CD4-positive, alpha-beta T cell treated with Interferon alpha-2 for 1 hour (primary cell): ENCODE measurements at regions not wholly inside any gene's neighbourhood (a gene's known extent, or its start where the extent isn't known, plus 50 kb on each side); places are given as distances from the start of the nearest gene placed in this dataset.
"Not testable (repeated sequence)": the region's sequence is repeated elsewhere in the genome, so short reads cannot be mapped to it uniquely, and the experiment has no call there.

Experiments used
- DNase-seq, 2 donors: peaks; one replicate each; pipeline ENCODE4 v3.0.0-alpha.2; 2020 to 2022

DNA sequence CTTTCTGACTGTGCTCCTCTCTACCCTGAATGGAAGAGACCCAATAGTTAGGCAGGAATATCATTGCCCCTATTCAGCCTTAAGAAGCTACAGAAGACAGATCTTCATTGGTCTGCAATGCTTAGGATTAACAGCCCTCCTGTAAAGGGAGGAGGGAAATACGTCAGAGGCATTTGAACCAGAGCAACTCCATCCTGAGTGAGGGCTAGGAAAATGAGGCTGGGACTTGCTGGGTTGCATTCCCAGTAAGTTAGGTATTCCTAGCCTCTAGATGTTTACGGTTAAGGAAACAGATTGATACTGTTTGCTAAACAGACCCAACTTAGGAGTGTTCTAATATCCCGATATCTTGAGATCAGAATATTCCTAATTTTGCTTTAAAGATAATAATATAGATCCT lies 63.5 kb downstream of the PCDH18 start:
- DNase-seq, result no peak

DNA sequence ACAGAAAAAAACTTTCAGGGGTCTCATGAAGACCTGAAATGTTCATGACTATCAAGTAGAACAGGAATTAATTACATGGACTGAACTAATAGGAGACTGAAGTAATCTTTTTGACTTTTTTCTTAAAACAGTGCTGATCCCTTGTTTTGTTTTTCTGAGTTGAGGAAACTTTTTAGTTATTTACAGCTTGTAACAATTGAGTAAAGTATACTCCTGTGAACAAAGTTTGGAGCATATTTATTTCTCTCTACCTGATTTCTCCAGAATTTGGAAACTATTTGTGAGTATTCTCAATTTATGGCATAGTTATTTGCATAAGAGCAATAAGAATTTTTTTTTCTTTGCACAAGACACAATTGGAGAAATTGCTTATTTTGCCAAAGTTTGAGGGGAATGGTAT lies 64.8 kb downstream of the PCDH18 start:
- DNase-seq, result no peak

DNA sequence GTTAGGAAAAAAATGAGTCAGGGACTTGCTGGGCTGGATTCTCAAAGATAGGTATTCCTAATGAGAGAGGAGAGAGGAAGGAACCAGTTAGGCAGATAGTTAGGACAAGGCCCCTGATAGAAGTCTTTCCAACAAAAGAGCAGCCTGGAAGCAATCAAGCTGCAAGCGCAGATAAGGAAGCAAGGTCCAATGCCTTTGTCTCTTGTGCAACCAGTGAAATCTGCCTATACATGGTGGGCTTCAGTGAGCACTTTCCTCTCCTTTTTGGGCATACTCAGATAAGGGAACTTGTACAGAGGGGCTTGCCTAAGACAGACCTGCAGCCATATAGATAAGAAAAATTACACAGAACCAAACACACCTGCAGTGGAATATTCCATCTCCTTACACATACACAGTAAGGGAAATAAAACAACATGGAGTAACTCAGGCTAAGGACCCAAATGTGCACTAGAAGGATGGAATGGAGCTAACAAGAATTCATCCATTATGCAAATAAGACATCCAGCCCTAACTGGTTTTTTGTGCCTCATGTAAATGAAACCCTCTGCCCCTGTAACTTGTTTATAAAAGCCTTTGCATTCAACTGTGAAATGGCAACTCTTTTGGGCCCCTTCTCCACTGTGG lies 68.8 kb downstream of the PCDH18 start:
- no peak for DNase-seq

DNA sequence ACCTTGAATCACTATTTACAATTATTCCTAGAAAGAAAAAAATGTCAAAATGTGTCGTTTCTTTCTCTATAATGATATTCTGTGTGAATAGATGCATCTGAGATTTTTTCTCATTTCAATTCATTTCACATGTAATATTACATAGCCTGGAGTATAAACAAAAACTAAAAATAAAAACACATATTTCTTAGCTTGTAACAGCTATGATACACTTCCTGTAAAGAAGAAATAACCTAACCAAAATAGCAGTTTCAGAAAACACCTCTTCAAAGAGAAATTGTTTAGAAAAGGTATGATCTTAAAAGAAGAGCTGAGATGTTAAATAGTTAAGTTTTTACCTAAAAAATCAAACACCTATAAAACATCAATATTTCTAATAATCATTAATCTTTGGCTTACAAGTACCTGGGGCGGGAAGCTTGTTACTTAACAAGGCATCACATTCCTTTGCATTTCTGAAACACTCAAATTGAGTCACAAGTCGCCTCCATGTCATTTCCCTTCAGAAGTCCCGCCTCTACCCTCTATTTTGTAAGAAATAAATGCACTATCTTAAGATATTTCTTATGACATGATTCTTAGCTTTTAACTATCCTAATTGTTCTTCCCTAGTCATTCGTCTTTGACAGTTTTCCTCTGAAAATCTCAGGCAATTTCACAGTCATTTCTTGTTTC lies 76.5 kb downstream of the PCDH18 start:
- no peak for DNase-seq

DNA sequence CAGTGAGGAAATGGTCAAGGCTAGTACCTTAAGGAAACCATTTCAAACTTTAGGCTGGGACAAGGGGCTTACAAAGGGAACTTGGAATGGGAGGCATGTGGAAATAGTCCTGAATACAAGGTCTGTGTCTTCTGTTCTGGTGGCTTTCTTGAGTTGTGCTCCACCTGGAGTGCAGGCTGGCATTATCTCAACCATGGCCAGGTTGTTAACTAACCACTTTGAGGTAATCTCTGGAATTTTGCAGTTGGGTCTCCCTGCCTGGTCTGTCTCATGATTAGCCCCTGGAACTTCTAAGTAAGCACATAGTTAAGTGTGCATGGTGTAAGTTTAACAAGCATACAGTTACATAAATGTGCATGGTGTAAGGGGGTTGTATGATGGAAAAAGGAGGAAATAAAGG lies 77.5 kb downstream of the PCDH18 start:
- DNase-seq, result no peak

DNA sequence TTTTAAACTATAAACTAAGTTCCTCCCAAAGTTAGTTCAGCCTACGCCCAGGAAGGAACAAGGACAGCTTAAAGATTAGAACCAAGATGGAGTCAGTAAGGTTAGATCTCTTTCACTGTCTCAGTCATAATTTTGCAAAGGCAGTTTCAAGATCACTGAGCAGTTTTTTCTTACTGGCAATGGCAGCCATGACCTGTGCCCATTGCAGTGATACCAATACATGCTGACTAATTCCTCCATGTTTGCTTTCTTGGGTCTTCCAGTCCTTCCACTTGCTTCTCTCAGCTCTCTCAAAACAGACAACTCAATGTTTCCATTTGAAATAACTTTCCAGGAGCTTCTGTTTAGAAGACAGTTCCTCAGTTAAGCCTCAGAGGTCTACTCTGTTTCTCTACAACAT lies 79.5 kb downstream of the PCDH18 start:
- DNase-seq, result no peak

DNA sequence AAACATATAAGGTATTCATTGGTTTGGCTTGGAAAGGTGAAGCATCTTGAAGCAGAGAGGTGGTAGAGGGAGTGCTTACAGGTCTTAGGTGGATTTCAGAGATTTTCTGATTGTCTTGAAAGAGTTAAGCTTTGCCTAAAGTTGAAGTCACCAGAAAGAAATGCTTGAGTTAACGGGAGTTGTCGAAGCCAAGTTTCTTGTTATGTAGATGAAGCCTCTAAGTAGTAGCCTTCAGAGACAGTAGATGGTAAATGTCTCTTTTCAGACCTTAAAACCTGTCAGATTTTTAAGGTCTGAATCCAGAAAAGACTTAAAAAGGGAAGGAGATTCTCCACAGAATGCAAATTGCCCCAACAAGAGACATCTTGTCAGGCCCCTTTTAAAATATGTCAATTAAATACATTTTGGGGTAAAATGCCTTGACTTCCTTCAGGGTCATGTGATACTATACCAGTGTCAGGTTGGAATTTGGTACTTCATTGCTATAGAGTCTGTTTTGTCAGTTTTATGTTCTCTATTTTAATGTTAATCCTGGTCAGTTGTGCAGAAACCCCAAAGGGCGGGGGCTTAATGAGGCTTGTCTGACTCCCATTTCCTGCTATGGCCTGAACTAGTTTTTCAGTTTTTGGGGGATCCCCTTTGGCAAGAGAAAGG lies 81.0 kb downstream of the PCDH18 start:
- no peak for DNase-seq

DNA sequence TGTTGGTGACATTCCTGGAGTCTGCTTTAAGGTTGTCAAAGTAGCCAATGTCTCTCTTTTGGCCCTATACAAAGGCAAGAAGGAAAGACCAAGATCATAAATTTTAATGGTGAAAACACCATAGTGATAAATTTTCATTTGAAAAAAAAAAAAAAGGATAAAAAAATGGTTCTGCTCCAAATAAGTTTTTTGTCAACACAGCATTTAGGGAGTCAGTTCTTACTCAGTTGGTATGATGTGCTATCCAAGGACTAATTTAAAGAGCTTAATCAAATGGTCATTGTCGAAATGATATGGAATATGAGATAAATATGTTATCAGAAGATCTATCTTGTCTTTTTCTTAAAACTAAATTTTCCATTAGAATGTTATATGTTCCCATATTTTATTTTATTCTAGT lies 83.9 kb downstream of the PCDH18 start:
- DNase-seq, result no peak

DNA sequence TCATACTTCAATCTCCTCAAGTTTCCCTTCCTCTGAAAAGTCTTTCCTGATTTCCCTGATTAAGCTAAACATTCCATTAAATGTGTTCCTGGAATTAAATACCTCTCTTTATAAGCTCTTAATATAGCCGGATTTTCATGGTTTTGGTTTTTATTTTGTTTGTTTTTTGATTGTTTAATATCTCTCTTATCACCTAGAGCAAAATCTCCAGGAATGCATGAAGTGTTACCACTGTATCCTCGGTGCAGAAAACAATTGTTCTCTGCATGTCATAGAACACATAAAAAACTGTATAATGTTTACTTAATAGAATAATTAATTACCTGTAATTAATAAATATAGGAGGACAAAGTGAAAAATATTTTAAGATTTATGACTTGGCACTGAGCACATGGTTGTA lies 86.2 kb downstream of the PCDH18 start:
- no peak for DNase-seq

DNA sequence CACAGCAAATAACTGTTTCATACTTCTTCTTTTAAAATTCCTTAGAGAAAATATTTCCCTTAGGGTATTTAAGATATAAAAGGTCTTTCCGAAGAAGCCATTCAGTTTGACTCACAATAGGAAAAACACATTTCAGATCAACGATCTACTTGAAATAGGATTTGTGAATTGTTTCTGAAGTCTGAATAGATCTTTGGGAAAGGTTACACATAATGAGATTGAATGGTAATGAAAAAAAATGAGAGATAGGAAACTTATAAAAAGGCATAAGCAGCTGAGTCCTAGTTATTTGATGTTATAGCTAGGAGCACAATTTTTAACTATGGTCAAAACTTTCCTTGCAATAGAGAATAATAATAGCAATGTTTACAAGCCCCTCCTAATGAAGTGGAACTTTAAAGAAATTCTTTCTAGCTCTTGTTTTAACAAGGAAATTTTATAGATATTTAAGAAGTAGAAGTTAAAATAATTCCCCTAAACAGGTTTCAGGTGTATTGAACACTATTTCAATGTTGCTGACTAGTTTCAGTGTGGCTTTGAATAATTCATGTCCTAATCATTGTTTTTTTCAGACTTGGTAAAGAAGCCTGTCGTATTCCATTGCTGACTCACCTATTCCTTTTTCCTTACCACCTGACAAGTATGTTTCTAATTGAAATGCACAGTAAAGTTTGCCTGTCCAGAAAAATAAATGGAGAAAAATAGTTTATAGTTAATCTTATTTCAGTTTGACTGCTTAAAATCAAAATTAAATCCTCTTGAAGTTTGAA lies 89.1 kb downstream of the PCDH18 start:
- no peak for DNase-seq

DNA sequence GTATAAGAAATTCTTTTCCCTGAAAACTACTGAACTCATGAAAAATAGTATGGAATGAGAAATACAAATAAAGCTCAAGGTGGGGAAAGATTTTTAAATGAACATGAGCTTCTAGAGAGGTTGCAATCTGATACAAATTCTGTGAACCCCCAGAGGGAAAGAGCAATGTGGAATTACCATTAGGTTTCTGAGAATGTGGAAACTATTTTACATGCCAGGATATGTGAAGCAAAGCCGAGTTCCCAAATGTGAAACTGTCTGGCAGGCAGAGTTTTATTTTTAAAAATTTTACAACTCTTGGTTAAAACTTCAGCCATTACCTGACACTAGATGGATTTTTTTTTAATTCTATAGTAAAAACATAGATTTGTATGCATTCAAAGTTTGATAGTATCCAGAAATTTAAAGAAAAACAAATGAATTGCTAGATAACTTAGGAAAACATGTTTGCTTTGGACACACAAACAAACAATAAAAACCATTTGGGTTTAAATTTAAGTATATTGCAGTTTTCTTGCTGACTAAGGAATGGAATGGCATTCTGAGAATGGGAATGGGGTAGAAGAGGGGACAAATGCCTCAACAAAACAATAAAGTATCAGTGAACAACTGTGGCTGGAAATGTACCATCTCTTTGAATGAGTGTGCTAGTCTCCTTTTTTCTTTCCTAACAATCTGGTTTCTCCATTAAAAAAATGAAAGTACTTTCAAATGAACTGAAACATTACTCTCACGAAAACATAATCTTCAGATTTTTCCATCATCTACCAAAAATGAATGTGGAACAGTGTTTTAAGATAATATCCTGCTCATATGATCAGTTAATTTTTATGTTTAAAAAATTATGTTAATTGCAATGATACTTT lies 99.6 kb downstream of the PCDH18 start:
- no peak for DNase-seq

DNA sequence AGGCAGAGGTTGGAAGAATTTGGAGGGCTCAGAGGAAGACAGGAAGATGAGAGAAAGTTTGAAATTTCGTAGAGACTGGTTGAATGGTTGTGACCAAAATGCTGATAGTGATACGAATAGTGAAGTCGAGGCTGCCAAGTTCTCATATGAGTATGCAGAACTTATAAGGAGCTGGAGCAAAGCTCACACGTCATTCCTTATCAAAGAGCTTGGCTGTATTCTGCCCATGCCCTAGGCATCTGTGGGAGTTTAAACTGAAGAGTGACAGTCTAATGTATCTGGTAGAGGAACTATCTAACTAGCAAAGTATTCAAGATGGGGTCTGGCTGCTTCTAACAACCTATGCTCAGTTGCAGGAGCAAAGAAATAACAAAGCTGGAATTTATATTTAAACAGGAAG lies 102.1 kb downstream of the PCDH18 start:
- no peak for DNase-seq

DNA sequence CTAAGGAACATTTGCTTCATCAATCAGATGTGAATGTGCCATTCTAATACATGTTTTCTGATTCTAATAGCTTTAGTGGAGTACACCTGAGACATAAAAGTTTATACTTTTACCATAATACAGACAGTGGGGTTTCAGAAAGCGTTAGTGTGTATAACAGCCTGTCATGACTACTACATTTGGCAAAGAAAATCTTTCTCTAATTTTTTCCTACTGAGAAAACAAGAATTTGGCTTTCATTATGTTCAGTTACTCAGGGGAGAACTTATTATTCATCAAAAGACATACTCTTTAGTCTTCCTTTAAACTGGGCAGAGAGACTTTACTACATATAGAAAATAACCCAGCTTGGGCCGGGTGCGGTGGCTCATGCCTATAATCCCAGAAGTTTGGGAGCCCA lies 104.9 kb downstream of the PCDH18 start:
- no peak for DNase-seq

DNA sequence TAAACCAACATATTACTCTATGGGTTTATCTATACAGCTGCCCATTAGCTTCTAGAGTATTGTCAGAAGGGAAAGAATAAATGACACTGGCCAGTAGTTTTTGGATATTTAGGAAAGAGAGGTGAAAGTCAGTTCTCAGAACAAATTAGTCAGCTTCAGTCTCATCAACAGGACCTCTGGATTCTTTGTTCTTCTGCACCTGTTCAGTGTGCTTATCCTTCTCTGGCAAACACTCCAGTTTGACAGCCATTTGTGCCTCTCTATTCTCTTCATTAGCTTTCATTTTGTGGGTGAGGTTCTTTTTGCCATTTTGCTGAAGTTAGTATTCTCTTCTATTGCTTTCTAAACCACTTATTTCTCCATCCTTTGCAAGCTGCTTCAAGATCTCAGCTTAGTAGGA lies 107.0 kb downstream of the PCDH18 start:
- DNase-seq, result no peak

DNA sequence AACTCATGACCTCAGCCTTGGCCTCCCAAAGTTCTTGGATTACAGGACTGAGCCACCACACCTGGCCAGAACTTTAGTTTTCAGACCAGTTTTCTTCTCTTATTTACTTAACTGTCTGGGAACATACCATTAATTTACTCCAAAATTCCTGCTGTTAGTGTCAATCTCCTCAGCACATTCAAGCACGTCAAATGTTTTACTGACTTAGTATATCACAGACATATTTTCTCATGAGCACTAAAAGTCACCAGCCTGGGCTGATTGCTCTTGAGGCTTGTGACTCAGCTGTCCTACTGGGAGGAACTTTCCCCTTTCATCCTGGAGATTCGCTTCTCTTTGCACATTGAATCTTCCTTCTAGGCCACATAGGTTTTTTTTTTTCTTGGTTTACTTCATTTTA lies 109.6 kb downstream of the PCDH18 start:
- no peak for DNase-seq

DNA sequence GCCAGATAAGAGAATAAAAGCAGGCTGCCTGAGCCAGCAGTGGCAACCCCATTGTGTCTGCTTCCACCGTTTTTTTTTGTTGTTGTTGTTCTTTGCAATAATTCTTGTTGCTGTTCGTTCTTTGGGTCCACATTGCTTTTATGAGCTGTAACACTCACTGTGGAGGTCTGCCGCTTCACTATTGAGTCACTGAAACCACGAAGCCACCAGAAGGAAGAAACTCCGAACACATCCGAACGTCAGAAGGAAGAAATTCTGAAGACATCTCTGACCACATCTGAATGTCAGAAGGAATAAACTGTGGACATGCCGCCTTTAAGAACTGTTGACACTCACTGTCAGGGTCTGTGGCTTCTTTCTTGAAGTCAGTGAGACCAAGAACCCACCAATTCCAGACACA lies 110.5 kb downstream of the PCDH18 start:
- DNase-seq, result no peak

DNA sequence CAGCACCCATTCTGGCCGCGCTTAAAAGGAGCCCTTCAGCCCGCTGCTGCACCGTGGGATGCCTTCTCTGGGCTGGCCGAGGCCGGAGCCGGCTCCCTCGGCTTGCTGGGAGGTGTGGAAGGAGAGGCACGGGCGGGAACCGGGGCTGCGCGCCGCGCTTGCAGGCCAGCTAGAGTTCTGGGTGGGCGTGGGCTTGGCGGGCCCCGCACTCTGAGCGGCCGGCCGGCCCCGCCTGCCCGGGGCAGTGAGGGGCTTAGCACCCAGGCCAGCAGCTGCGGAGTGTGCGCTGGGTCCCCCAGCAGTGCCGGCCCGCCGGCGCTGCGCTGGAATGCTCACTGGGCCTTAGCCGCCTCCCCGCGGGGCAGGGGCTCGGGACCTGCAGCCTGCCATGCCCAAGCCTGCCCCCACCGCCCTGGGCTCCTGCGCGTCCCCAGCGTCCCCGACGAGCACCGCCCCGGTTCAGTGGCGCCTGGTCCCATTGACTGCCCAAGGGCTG lies 111.3 kb downstream of the PCDH18 start:
- DNase-seq, result no peak

DNA sequence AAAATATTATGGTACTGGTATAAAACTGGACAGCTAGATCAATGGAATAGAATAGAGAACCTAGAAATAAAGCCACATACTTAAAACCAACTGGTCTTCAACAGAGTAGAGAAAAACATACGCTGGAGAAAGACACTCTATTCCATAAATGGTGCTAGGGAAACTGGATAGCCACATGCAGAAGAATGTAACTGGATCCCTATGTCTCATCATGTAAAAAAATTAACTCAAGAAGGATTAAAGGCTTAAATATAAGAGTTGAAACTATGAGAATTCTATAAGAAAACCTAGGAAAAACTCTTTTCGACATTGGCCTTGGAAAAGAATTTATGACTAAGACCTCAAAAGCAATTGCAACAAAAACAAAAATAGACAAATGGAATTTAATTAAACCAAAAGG lies 114.6 kb downstream of the PCDH18 start:
- no peak for DNase-seq

DNA sequence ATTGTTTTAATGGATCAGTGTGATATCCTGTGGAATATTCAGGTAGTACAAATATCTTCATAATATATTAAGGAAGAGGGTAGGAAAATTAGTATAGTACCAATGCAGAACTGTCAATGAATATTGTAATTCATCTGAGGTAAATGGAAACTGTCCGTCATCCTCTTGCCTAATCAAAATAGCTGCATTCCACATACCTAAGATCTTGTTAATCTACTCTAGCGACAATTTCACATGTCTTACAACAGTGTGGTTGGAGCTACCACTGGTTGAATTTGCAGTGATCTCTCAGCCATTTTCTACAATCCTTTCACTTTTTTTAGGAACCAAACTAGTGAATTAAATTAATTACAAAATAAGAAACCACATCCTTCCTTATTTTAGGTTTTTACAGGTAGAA lies 117.5 kb downstream of the PCDH18 start:
- DNase-seq, result no peak

DNA sequence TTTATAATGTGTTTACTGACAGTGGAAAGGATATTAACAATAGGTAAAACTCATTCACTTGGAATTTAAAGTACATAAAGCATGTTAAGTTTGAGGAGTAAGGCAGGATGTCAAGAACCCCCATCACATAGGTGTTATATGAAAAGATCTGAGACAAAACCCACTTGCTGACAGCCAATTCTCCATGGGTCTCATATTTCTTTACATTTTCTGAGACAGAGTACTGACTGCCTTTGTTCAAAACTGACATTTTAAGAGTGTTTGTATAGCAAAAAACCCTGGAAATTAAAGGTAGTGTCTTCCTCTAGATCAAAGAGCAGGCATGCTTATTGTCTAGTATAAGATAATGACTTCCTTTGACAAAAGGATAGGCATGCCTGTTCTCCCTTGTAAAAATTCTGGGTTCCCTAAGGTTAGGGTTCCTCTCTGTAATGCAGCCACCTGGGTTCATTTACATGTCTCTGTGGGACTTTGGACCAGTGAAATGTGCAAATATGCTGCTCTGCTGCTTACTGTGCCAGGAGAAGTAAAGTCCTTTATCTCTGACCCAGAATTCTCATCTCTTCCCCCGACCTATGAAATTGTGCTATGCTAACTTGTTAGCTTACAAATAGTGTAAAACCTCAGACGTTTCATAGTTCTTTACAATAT lies 123.6 kb downstream of the PCDH18 start:
- DNase-seq, result no peak

DNA sequence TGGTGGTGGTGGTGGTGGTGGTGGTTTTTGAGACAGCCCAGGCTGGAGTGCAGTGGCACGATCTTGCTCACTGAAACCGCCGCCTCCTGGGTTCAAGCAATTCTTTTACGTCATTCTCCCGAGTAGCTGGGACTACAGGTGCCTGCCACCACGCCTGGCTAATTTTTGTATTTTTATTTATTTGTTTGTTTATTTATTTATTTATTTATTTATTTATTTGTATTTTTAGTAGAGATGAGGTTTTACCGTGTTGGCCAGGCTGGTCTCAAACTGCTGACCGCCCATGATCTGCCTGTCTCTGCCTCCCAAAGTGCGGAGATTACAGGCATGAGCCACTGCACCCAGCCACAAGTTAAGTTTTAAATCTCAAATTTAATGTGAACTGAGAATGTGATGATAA lies 126.5 kb downstream of the PCDH18 start:
- DNase-seq, result not testable (repeated sequence)

DNA sequence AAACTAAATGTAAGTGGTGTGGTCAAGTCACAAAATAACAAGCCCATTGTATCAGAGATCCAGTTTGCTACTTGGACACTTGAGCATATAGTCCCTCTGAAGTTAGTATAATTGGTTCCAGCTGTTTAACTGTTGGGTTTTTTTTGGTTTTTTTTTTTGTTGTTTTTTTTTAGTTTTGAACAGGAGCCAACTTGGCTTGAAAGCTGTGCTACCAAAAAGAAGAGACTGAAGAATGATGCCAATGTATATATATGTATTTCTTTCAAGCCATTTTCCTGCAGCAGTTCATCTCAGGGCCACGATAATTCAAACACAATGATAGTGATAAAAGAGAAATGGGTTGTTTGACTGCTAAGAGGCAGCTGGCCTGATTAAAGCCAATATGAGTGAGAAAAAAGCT lies 138.3 kb downstream of the PCDH18 start:
- DNase-seq, result no peak
